NCI-H1105 (cell line): ENCODE measurements at regions not wholly inside any gene's neighbourhood (a gene's known extent, or its start where the extent isn't known, plus 50 kb on each side); places are given as distances from the start of the nearest gene placed in this dataset.
"Not testable (repeated sequence)": the region's sequence is repeated elsewhere in the genome, so short reads cannot be mapped to it uniquely, and the experiment has no call there.

Experiments used
- DNase-seq: peaks from one replicate; lab custom pipeline; 2025; lab: John Stamatoyannopoulos, UW

GRCh38 chrX:47776292-47777006 is 60.3 kb upstream of the ZNF81 start:
- no peak for DNase-seq

GRCh38 chrX:47772764-47773163 is 63.9 kb upstream of the ZNF81 start:
- no peak for DNase-seq

- DNase-seq = no peak
Measured at GRCh38 chrX:47771473-47771872, 65.2 kb upstream of the ZNF81 start.

GRCh38 chrX:47762826-47763225 is 73.9 kb upstream of the ZNF81 start:
- not testable (repeated sequence) for DNase-seq

GRCh38 chrX:47752685-47753084 is 84.0 kb upstream of the ZNF81 start:
- DNase-seq = no peak

GRCh38 chrX:47751670-47752069 is 85.0 kb upstream of the ZNF81 start:
- DNase-seq = peak; percentile 0

- no peak for DNase-seq
Measured at GRCh38 chrX:47749185-47749967, 87.3 kb upstream of the ZNF81 start.

- no peak for DNase-seq
Measured at GRCh38 chrX:47748576-47748975, 88.1 kb upstream of the ZNF81 start.

GRCh38 chrX:47746446-47746845 is 87.5 kb upstream of the UXT start:
- no peak for DNase-seq

GRCh38 chrX:47745416-47745815 is 86.4 kb upstream of the UXT start:
- no peak for DNase-seq

GRCh38 chrX:47743504-47743903 is 84.5 kb upstream of the UXT start:
- no peak for DNase-seq

- not testable (repeated sequence) for DNase-seq
Measured at GRCh38 chrX:47738870-47739269, 79.9 kb upstream of the UXT start.

GRCh38 chrX:47723689-47724088 is 64.7 kb upstream of the UXT start:
- no peak for DNase-seq

- peak; percentile 0 for DNase-seq
Measured at GRCh38 chrX:47723083-47723482, 64.1 kb upstream of the UXT start.

- no peak for DNase-seq
Measured at GRCh38 chrX:47722260-47722659, 63.3 kb upstream of the UXT start.

GRCh38 chrX:47715078-47715477 is 56.1 kb upstream of the UXT start:
- not testable (repeated sequence) for DNase-seq

- not testable (repeated sequence) for DNase-seq
Measured at GRCh38 chrX:47712675-47713074, 53.7 kb upstream of the UXT start.

GRCh38 chrX:47710252-47710651 is 51.3 kb upstream of the UXT start:
- no peak for DNase-seq
